ENCODE measurements at regions not wholly inside any gene's neighbourhood (a gene's known extent, or its start where the extent isn't known, plus 50 kb on each side); places are given as distances from the start of the nearest gene placed in this dataset.

GRCh38 chr6:140068801-140069200, 694.4 kb upstream of the CITED2 start:
- Mint-ChIP-seq H3K36me3 (ENCODE audit: insufficient read depth, unreplicated experiment) (no peaks in the 10 kb centered on the region), H3K4me3 (ENCODE audit: unreplicated experiment) (no peak overlapping the region), H3K9me3 (ENCODE audit: unreplicated experiment) (no peaks in the 10 kb centered on the region), H3K27me3 (ENCODE audit: insufficient read depth, unreplicated experiment) (no peaks in the 10 kb centered on the region), H3K27ac (ENCODE audit: unreplicated experiment) (no peak overlapping the region), H3K4me1 (ENCODE audit: low read depth, unreplicated experiment) (no peaks in the 10 kb centered on the region)
- intact Hi-C loops (cut with micrococcal nuclease; ENCODE audit: unreplicated experiment) = no loop called here
- no peaks in the 10 kb centered on the region for H3K9me3 ChIP-seq
- ChIA-PET POLR2A (no interaction called here), CTCF (no interaction called here)
- H3K27me3 ChIP-seq (replicated peaks; ENCODE audit: control insufficient read depth, insufficient read depth, low read length) = no peaks in the 10 kb centered on the region
- H3K4me1 ChIP-seq = no peaks in the 10 kb centered on the region
- no peak overlapping the region for H3K4me3 ChIP-seq (ENCODE audit: low read depth, low read length)
- H3K36me3 ChIP-seq (ENCODE audit: control insufficient read depth, insufficient read depth, low read length) = no peaks in the 10 kb centered on the region
- no peak for TF ChIP-seq CTCF (IDR thresholded peaks at IDR 0.05; ENCODE audit: insufficient read depth in 1 of 2, low read depth in 1 of 2, low read length in 1 of 2, severe bottlenecking in 1 of 2, unreplicated experiment in 1 of 2)
- no peak for DNase-seq
- BruUV-seq (replicated peaks) = no TSS peak

- no peak for DNase-seq
- no peak overlapping the region for H3K4me3 ChIP-seq (ENCODE audit: low read depth, low read length)
- Mint-ChIP-seq H3K27ac (ENCODE audit: unreplicated experiment) (no peak overlapping the region), H3K4me1 (ENCODE audit: low read depth, unreplicated experiment) (no peaks in the 10 kb centered on the region), H3K4me3 (ENCODE audit: unreplicated experiment) (no peak overlapping the region), H3K27me3 (ENCODE audit: insufficient read depth, unreplicated experiment) (no peaks in the 10 kb centered on the region), H3K36me3 (ENCODE audit: insufficient read depth, unreplicated experiment) (no peaks in the 10 kb centered on the region), H3K9me3 (ENCODE audit: unreplicated experiment) (no peaks in the 10 kb centered on the region)
- no peak for TF ChIP-seq CTCF (IDR thresholded peaks at IDR 0.05; ENCODE audit: insufficient read depth in 1 of 2, low read depth in 1 of 2, low read length in 1 of 2, severe bottlenecking in 1 of 2, unreplicated experiment in 1 of 2)
- H3K27me3 ChIP-seq (replicated peaks; ENCODE audit: control insufficient read depth, insufficient read depth, low read length) = no peaks in the 10 kb centered on the region
- H3K4me1 ChIP-seq = no peaks in the 10 kb centered on the region
- no TSS peak for BruUV-seq (replicated peaks)
- H3K9me3 ChIP-seq = no peaks in the 10 kb centered on the region
- CTCF ChIA-PET = no interaction called here
- POLR2A ChIA-PET = no interaction called here
- no peaks in the 10 kb centered on the region for H3K36me3 ChIP-seq (ENCODE audit: control insufficient read depth, insufficient read depth, low read length)
- intact Hi-C loops (cut with micrococcal nuclease; ENCODE audit: unreplicated experiment) = no loop called here
Measured at GRCh38 chr6:140064366-140064765, 689.9 kb upstream of the CITED2 start.

- no TSS peak for BruUV-seq (replicated peaks)
- POLR2A ChIA-PET = no interaction called here
Measured at GRCh38 chr6:140063021-140063399, 688.6 kb upstream of the CITED2 start.

More at GRCh38 chr6:140063021-140063399, 688.6 kb upstream of the CITED2 start:
- TF ChIP-seq CTCF (IDR thresholded peaks at IDR 0.05; ENCODE audit: insufficient read depth in 1 of 2, low read depth in 1 of 2, low read length in 1 of 2, severe bottlenecking in 1 of 2, unreplicated experiment in 1 of 2) = no peak
- DNase-seq = no peak
- intact Hi-C loops (cut with micrococcal nuclease; ENCODE audit: unreplicated experiment) = no loop called here
- Histone ChIP-seq H3K27me3 (replicated peaks; ENCODE audit: control insufficient read depth, insufficient read depth, low read length) (no peaks in the 10 kb centered on the region), H3K4me1 (no peaks in the 10 kb centered on the region), H3K36me3 (ENCODE audit: control insufficient read depth, insufficient read depth, low read length) (no peaks in the 10 kb centered on the region), H3K4me3 (ENCODE audit: low read depth, low read length) (no peak overlapping the region), H3K9me3 (no peaks in the 10 kb centered on the region)
- Mint-ChIP-seq H3K9me3 (ENCODE audit: unreplicated experiment) (no peaks in the 10 kb centered on the region), H3K36me3 (ENCODE audit: insufficient read depth, unreplicated experiment) (no peaks in the 10 kb centered on the region), H3K27ac (ENCODE audit: unreplicated experiment) (no peak overlapping the region), H3K27me3 (ENCODE audit: insufficient read depth, unreplicated experiment) (no peaks in the 10 kb centered on the region), H3K4me3 (ENCODE audit: unreplicated experiment) (no peak overlapping the region), H3K4me1 (ENCODE audit: low read depth, unreplicated experiment) (no peaks in the 10 kb centered on the region)
- CTCF ChIA-PET = no interaction called here
